Trophoblast cell (in vitro differentiated cells and primary cell): ENCODE measurements at regions not wholly inside any gene's neighbourhood (a gene's known extent, or its start where the extent isn't known, plus 50 kb on each side); places are given as distances from the start of the nearest gene placed in this dataset.
A peak's percentile ranks its signal among the peaks of the same experiment; 100 is the strongest.

Experiments
- DNase-seq, 2 donors: peaks; one replicate each; pipeline ENCODE4 v3.0.0-alpha.2; 2016
- H2AFZ ChIP-seq: 2 replicates; pipeline ENCODE4 v1.6.1; 2013; ENCODE audit warnings: low read length, moderate library complexity, mild to moderate bottlenecking; ENCODE audit not compliant: insufficient read depth, poor library complexity
- H2AK5ac ChIP-seq: 2 replicates; pipeline ENCODE4 v1.6.1; 2013; ENCODE audit warnings: mild to moderate bottlenecking, low read length
- H2BK120ac ChIP-seq: 2 replicates; pipeline ENCODE4 v1.6.1; 2013; ENCODE audit warnings: low read length, mild to moderate bottlenecking, moderate library complexity; ENCODE audit not compliant: insufficient read depth, poor library complexity
- H2BK12ac ChIP-seq: 2 replicates; pipeline ENCODE4 v1.6.1; 2013; ENCODE audit warnings: mild to moderate bottlenecking, low read length, moderate library complexity
- H2BK5ac ChIP-seq: 2 replicates; pipeline ENCODE4 v1.6.1; 2013; ENCODE audit warnings: low read length, low read depth, moderate library complexity, mild to moderate bottlenecking; ENCODE audit not compliant: poor library complexity
- H3K14ac ChIP-seq: 2 replicates; pipeline ENCODE4 v1.6.1; 2013; ENCODE audit warnings: mild to moderate bottlenecking, low read length
- H3K18ac ChIP-seq: 2 replicates; pipeline ENCODE4 v1.6.1; 2013; ENCODE audit warnings: mild to moderate bottlenecking, low read length
- H3K23ac ChIP-seq: 2 replicates; pipeline ENCODE4 v1.6.1; 2013; ENCODE audit warnings: low read length
- H3K27ac ChIP-seq: 2 replicates; pipeline ENCODE4 v1.5.1; 2013; ENCODE audit warnings: low read depth, mild to moderate bottlenecking, inconsistent platforms, low read length, moderate library complexity
- H3K27me3 ChIP-seq: 2 replicates; pipeline ENCODE4 v1.6.1; 2013; ENCODE audit warnings: inconsistent platforms, mild to moderate bottlenecking, low read length, moderate library complexity; ENCODE audit not compliant: insufficient read depth
- H3K36me3 ChIP-seq, 2 experiments: 1 replicate in 1 of 2; 2 replicates in 1 of 2; pipeline ENCODE4 v1.6.1; 2013; ENCODE audit warnings: low read length in 2 of 2, mild to moderate bottlenecking in 2 of 2, moderate library complexity in 1 of 2; ENCODE audit not compliant: insufficient read depth in 2 of 2, control insufficient read depth in 1 of 2
- H3K4ac ChIP-seq: 2 replicates; pipeline ENCODE4 v1.6.1; 2013; ENCODE audit warnings: low read depth, mild to moderate bottlenecking, low read length, moderate library complexity
- H3K4me1 ChIP-seq, 2 experiments: 1 replicate in 1 of 2; 2 replicates in 1 of 2; pipeline ENCODE4 v1.6.1; 2013; ENCODE audit warnings: low read length in 2 of 2, mild to moderate bottlenecking in 2 of 2, moderate library complexity in 1 of 2; ENCODE audit not compliant: insufficient read depth in 2 of 2, control insufficient read depth in 1 of 2
- H3K4me2 ChIP-seq: 2 replicates; pipeline ENCODE4 v1.6.1; 2013; ENCODE audit warnings: inconsistent platforms, mild to moderate bottlenecking, low read length, moderate library complexity
- H3K4me3 ChIP-seq: 2 replicates; pipeline ENCODE4 v1.5.1; 2013; ENCODE audit warnings: mild to moderate bottlenecking, low read depth, low read length, inconsistent platforms
- H3K79me1 ChIP-seq: one replicate; pipeline ENCODE4 v1.6.1; 2013; ENCODE audit warnings: low read length
- H3K79me2 ChIP-seq: 2 replicates; pipeline ENCODE4 v1.6.1; 2013; ENCODE audit warnings: low read length, mild to moderate bottlenecking; ENCODE audit not compliant: control insufficient read depth, insufficient read depth, poor library complexity
- H3K9ac ChIP-seq: 2 replicates; pipeline ENCODE4 v1.6.1; 2013; ENCODE audit warnings: mild to moderate bottlenecking, low read length
- H3K9me3 ChIP-seq: 2 replicates; pipeline ENCODE4 v1.6.1; 2013; ENCODE audit warnings: low read depth, mild to moderate bottlenecking, control low read depth, inconsistent platforms, low read length; ENCODE audit not compliant: insufficient read depth
- H4K12ac ChIP-seq: 2 replicates; pipeline ENCODE4 v1.6.1; 2013; ENCODE audit warnings: low read depth, mild to moderate bottlenecking, low read length, moderate library complexity
- H4K8ac ChIP-seq: 2 replicates; pipeline ENCODE4 v1.6.1; 2013; ENCODE audit warnings: low read depth, mild to moderate bottlenecking, low read length, moderate library complexity
- H4K91ac ChIP-seq: one replicate; pipeline ENCODE4 v1.6.1; 2013; ENCODE audit warnings: low read depth, mild to moderate bottlenecking, low read length, moderate library complexity
- WGBS: extraction: QIAGEN DNeasy Blood & Tissue Kit; methylation state at CpG from one replicate; pipeline ENCODE4 v1.1.7; 2013; ENCODE audit warnings: missing lambda C conversion rate; ENCODE audit not compliant: insufficient read length, insufficient coverage; ENCODE audit errors: extremely low coverage; 5-methylcytosine and 5-hydroxymethylcytosine counted together

DNA sequence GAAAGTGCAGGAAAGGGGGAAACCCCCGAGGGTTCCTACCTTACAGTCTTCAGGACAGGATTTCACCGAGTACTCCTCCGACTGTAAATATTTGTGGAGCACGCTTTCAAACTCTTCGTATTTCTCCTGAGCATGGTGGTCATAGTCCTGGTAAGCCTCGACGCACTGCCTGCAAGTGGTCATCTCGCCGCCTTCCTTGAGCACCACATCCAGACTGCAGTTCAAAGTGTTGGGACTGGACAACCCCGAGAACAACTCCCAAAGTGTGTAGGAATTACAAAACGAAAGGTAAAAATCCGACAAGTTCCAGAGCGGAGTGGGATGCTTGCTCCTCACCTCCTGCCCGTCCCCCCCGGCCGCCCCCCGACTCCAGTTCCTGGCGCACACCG, 349.7 kb downstream of the LIG4 start:
- peaks cover 1% of the 10 kb centered on the region for H3K79me1 ChIP-seq
- H3K27ac ChIP-seq, result no peak overlapping the region
- peaks cover 8 to 15% of the 10 kb centered on the region in 2 experiments for H3K4me1 ChIP-seq
- H2BK120ac ChIP-seq, result no peak overlapping the region
- H2BK12ac ChIP-seq, result no peak overlapping the region
- H3K4me3 ChIP-seq, result peak overlapping the region; percentile 59
- DNase-seq, result no peak
- H2BK5ac ChIP-seq, result no peak overlapping the region
- no peak overlapping the region for H3K9ac ChIP-seq
- no peaks in the 10 kb centered on the region for H3K9me3 ChIP-seq
- peaks cover 12% of the 10 kb centered on the region for H3K27me3 ChIP-seq
- H4K12ac ChIP-seq, result no peak overlapping the region
- no peak overlapping the region for H2AFZ ChIP-seq
- no peaks in the 10 kb centered on the region for H3K79me2 ChIP-seq
- no peak overlapping the region for H2AK5ac ChIP-seq
- H3K4me2 ChIP-seq, result peak overlapping the region; percentile 69
- WGBS, result no CpG with 5 or more reads among the region's 19 CpGs
- H3K36me3 ChIP-seq, result no peaks in the 10 kb centered on the region
- H4K91ac ChIP-seq, result no peak overlapping the region
- H3K23ac ChIP-seq, result peak overlapping the region; percentile 83
- no peak overlapping the region for H3K18ac ChIP-seq
- H3K14ac ChIP-seq, result no peak overlapping the region
- H3K4ac ChIP-seq, result no peak overlapping the region
- H4K8ac ChIP-seq, result no peak overlapping the region

DNA sequence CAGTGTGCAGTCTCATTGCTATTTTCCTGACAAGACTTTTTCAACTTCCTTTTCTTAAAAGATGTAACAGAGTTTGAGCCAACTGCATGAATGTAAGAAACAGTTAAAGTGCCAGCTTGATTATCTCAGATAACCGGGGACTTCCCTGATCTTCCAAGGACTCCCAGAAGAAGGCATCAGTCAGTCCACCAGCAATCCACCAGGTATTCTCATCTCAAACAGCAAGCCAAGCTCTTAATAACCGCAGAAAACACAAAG, 350.1 kb downstream of the LIG4 start:
- Histone ChIP-seq H3K36me3 (no peaks in the 10 kb centered on the region), H3K23ac (no peak overlapping the region), H4K12ac (no peak overlapping the region), H2BK5ac (no peak overlapping the region), H3K27me3 (peaks cover 12% of the 10 kb centered on the region), H2BK12ac (no peak overlapping the region), H3K18ac (no peak overlapping the region), H4K91ac (no peak overlapping the region), H2BK120ac (no peak overlapping the region), H3K27ac (no peak overlapping the region), H3K4me2 (no peak overlapping the region), H2AFZ (no peak overlapping the region), H4K8ac (no peak overlapping the region), H3K79me2 (no peaks in the 10 kb centered on the region), H3K9me3 (no peaks in the 10 kb centered on the region), H3K4me3 (no peak overlapping the region), H3K9ac (no peak overlapping the region), H3K79me1 (peaks cover 1% of the 10 kb centered on the region), H2AK5ac (no peak overlapping the region), H3K4ac (no peak overlapping the region), H3K14ac (no peak overlapping the region), H3K4me1 (peaks cover 8 to 15% of the 10 kb centered on the region in 2 experiments)
- WGBS, result no CpG with 5 or more reads among the region's 2 CpGs
- no peak for DNase-seq

DNA sequence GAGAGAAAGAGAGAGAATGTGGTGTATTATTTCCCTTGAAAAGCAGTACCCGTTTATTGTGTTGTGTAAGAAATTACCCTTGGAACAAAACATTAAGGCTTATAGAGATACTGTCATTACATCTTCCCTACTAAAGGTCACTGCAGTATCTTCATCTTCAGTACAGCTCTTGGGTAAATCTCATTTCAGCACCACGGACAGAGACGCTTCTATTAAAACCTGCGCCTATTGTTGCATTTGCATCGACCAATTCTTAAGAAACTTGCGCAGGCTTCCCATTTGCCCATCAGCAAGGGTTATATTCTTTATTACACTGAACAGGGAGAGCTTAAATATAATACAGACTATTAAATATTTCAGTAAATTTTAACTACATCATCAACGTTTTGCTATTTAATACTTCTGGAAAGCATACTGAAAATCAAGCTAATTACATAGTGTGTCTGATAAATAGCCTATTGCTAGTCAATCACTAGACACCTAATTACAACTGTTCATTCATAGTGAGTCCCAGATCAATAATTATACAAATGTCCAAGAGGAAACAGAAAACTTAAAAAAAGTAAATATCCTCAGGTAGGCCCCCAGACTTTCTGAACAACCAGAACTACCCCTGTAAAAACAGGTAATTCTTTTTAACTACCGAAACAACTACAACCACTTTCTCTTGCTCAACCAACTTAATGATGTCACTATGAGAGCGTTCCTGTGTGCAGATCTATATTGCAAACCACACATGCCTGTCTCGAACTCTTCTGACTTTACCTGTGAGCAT, 350.6 kb downstream of the LIG4 start:
- Histone ChIP-seq H3K79me2 (no peaks in the 10 kb centered on the region), H3K4me1 (peaks cover 8 to 15% of the 10 kb centered on the region in 2 experiments), H3K9ac (no peak overlapping the region), H2AK5ac (no peak overlapping the region), H3K27me3 (peaks cover 12% of the 10 kb centered on the region), H3K36me3 (no peaks in the 10 kb centered on the region), H3K27ac (no peak overlapping the region), H3K4me2 (no peak overlapping the region), H4K12ac (no peak overlapping the region), H3K4ac (no peak overlapping the region), H3K18ac (no peak overlapping the region), H3K14ac (no peak overlapping the region), H2BK5ac (no peak overlapping the region), H2AFZ (no peak overlapping the region), H2BK12ac (no peak overlapping the region), H4K91ac (no peak overlapping the region), H3K79me1 (peaks cover 1% of the 10 kb centered on the region), H3K23ac (no peak overlapping the region), H3K4me3 (no peak overlapping the region), H4K8ac (no peak overlapping the region), H2BK120ac (no peak overlapping the region), H3K9me3 (no peaks in the 10 kb centered on the region)
- DNase-seq, result peak in 1 of 2 donors; percentile 55
- WGBS, result no CpG with 5 or more reads among the region's 10 CpGs

DNA sequence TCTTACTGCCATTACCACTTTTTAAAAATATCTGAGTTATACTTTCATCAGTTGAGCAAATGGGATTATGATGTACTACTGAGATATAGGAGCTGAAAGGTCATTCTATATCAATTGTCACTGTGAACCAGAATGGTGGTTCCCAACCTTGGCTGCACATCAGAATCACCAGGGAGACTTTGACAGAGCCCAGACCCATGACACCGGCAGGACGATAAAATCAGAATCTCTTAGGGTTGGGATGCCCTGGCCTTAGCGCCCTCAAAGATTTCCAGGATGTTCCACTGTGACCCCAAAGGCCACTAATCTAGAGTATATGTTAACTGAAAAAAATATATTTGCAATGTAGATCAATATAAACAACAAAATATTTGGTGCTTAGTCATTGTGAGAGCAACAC, 355.1 kb downstream of the LIG4 start:
- no peak overlapping the region for H3K4me3 ChIP-seq
- no peak overlapping the region for H4K12ac ChIP-seq
- H2BK5ac ChIP-seq, result no peak overlapping the region
- H3K4ac ChIP-seq, result no peak overlapping the region
- no peak overlapping the region for H3K23ac ChIP-seq
- WGBS, result no CpG with 5 or more reads among the region's 3 CpGs
- no peaks in the 10 kb centered on the region for H3K4me1 ChIP-seq
- H4K91ac ChIP-seq, result no peak overlapping the region
- no peak overlapping the region for H3K4me2 ChIP-seq
- no peak overlapping the region for H2AFZ ChIP-seq
- no peak overlapping the region for H3K9ac ChIP-seq
- H3K27me3 ChIP-seq, result peaks cover 3% of the 10 kb centered on the region
- no peak overlapping the region for H3K18ac ChIP-seq
- no peaks in the 10 kb centered on the region for H3K79me1 ChIP-seq
- H3K36me3 ChIP-seq, result no peaks in the 10 kb centered on the region
- no peak overlapping the region for H3K14ac ChIP-seq
- no peaks in the 10 kb centered on the region for H3K9me3 ChIP-seq
- no peak overlapping the region for H2BK12ac ChIP-seq
- no peak overlapping the region for H2AK5ac ChIP-seq
- no peaks in the 10 kb centered on the region for H3K79me2 ChIP-seq
- H3K27ac ChIP-seq, result no peak overlapping the region
- no peak overlapping the region for H4K8ac ChIP-seq
- H2BK120ac ChIP-seq, result no peak overlapping the region
- DNase-seq, result no peak
